ENCODE measurements at regions not wholly inside any gene's neighbourhood (a gene's known extent, or its start where the extent isn't known, plus 50 kb on each side); places are given as distances from the start of the nearest gene placed in this dataset.

GRCh38 chr5:136703706-136704105 is 338.4 kb upstream of the TRPC7 start:
- TF ChIP-seq POLR2A (IDR thresholded peaks at IDR 0.05; ENCODE audit: low read depth), result no peak
- TF ChIP-seq CTCF (IDR thresholded peaks at IDR 0.05), result no peak
- TF ChIP-seq POLR2AphosphoS5 (IDR thresholded peaks at IDR 0.05), result no peak
